GM10266 (cell line): ENCODE measurements at regions not wholly inside any gene's neighbourhood (a gene's known extent, or its start where the extent isn't known, plus 50 kb on each side); places are given as distances from the start of the nearest gene placed in this dataset.

Experiments used
- DNase-seq: peaks from one replicate; pipeline ENCODE4 v3.0.0; 2012; ENCODE audit errors: extremely low spot score
- CTCF ChIP-seq: IDR thresholded peaks from 2 replicates; pipeline ENCODE4 v1.5.1; 2012; ENCODE audit warnings: mild to moderate bottlenecking, low read depth; ENCODE audit not compliant: control insufficient read depth, insufficient read depth; ENCODE audit errors: missing control alignments

GRCh38 chr5:12292610-12293204, 388.5 kb upstream of the CTNND2 start:
- peak; percentile 17 for TF ChIP-seq CTCF
- no peak for DNase-seq

GRCh38 chr5:12284604-12285003, 380.4 kb upstream of the CTNND2 start:
- TF ChIP-seq CTCF = no peak
- DNase-seq = no peak

- peak; percentile 2 for DNase-seq
- TF ChIP-seq CTCF = no peak
Measured at GRCh38 chr5:12277504-12278192, 373.4 kb upstream of the CTNND2 start.

- no peak for DNase-seq
- TF ChIP-seq CTCF = no peak
Measured at GRCh38 chr5:12274236-12274635, 370.0 kb upstream of the CTNND2 start.

- no peak for DNase-seq
- no peak for TF ChIP-seq CTCF
Measured at GRCh38 chr5:12272389-12272788, 368.1 kb upstream of the CTNND2 start.

GRCh38 chr5:12270914-12271313, 366.7 kb upstream of the CTNND2 start:
- no peak for TF ChIP-seq CTCF
- DNase-seq = no peak

- TF ChIP-seq CTCF = no peak
- no peak for DNase-seq
Measured at GRCh38 chr5:12269164-12269563, 364.9 kb upstream of the CTNND2 start.
